ENCODE measurements at regions not wholly inside any gene's neighbourhood (a gene's known extent, or its start where the extent isn't known, plus 50 kb on each side); places are given as distances from the start of the nearest gene placed in this dataset.

- Histone ChIP-seq H3K36me3 (no peaks in the 10 kb centered on the region), H3K9me3 (no peaks in the 10 kb centered on the region), H3K4me1 (no peaks in the 10 kb centered on the region), H3K4me3 (no peak overlapping the region), H3K27ac (no peak overlapping the region), H3K27me3 (ENCODE audit: low read depth) (no peaks in the 10 kb centered on the region)
- no peak for ATAC-seq
- intact Hi-C loops (cut with DNase I) = no loop called here
- TF ChIP-seq CTCF (IDR thresholded peaks at IDR 0.05) = no peak
- DNase-seq = no peak
Measured at GRCh38 chr14:84533791-84534190, 996.2 kb upstream of the FLRT2 start.

- no peak for DNase-seq
- intact Hi-C loops (cut with DNase I) = no loop called here
- Histone ChIP-seq H3K36me3 (no peaks in the 10 kb centered on the region), H3K4me1 (no peaks in the 10 kb centered on the region), H3K27ac (no peak overlapping the region), H3K9me3 (no peaks in the 10 kb centered on the region), H3K27me3 (ENCODE audit: low read depth) (no peaks in the 10 kb centered on the region), H3K4me3 (no peak overlapping the region)
- ATAC-seq = no peak
- no peak for TF ChIP-seq CTCF (IDR thresholded peaks at IDR 0.05)
Measured at GRCh38 chr14:84535484-84535883, 994.5 kb upstream of the FLRT2 start.

GRCh38 chr14:84535976-84536375, 994.0 kb upstream of the FLRT2 start:
- ATAC-seq (no peak), DNase-seq (no peak)
- no peaks in the 10 kb centered on the region for H3K27me3 ChIP-seq (ENCODE audit: low read depth)
- intact Hi-C loops (cut with DNase I) = no loop called here
- H3K9me3 ChIP-seq = no peaks in the 10 kb centered on the region
- no peak overlapping the region for H3K27ac ChIP-seq
- no peak overlapping the region for H3K4me3 ChIP-seq
- no peak for TF ChIP-seq CTCF (IDR thresholded peaks at IDR 0.05)
- H3K4me1 ChIP-seq = no peaks in the 10 kb centered on the region
- H3K36me3 ChIP-seq = no peaks in the 10 kb centered on the region

- ATAC-seq = no peak
- intact Hi-C loops (cut with DNase I) = no loop called here
- H3K36me3 ChIP-seq = no peaks in the 10 kb centered on the region
Measured at GRCh38 chr14:84541018-84541417, 988.9 kb upstream of the FLRT2 start.

GRCh38 chr14:84543859-84544258, 986.1 kb upstream of the FLRT2 start:
- DNase-seq (no peak), ATAC-seq (no peak)
- intact Hi-C loops (cut with DNase I) = no loop called here
- Histone ChIP-seq H3K27me3 (ENCODE audit: low read depth) (no peaks in the 10 kb centered on the region), H3K4me1 (no peaks in the 10 kb centered on the region), H3K36me3 (no peaks in the 10 kb centered on the region), H3K9me3 (no peaks in the 10 kb centered on the region), H3K27ac (no peak overlapping the region), H3K4me3 (no peak overlapping the region)
- TF ChIP-seq CTCF (IDR thresholded peaks at IDR 0.05) = no peak

More at GRCh38 chr14:84541018-84541417, 988.9 kb upstream of the FLRT2 start:
- Histone ChIP-seq H3K27ac (no peak overlapping the region), H3K4me1 (no peaks in the 10 kb centered on the region), H3K27me3 (ENCODE audit: low read depth) (no peaks in the 10 kb centered on the region), H3K9me3 (no peaks in the 10 kb centered on the region), H3K4me3 (no peak overlapping the region)
- TF ChIP-seq CTCF (IDR thresholded peaks at IDR 0.05) = no peak
- DNase-seq = no peak
